Hematopoietic multipotent progenitor cell (in vitro differentiated cells): ENCODE measurements at regions not wholly inside any gene's neighbourhood (a gene's known extent, or its start where the extent isn't known, plus 50 kb on each side); places are given as distances from the start of the nearest gene placed in this dataset.

ENCODE experiments used
- DNase-seq, 3 donors: peaks; one replicate each; pipeline ENCODE4 v3.0.0-alpha.2; 2011 to 2015; ENCODE audit warnings: low read depth in 2 of 3, low spot score in 2 of 3

GRCh38 chrX:8232406-8232805 lies 61.3 kb upstream of the VCX2 start:
- no peak for DNase-seq

- no peak for DNase-seq
These were observed 62.0 kb upstream of the VCX2 start for GRCh38 chrX:8233091-8233490.

GRCh38 chrX:8235026-8235425 lies 64.0 kb upstream of the VCX2 start:
- no peak for DNase-seq

GRCh38 chrX:8237718-8238117 lies 66.7 kb upstream of the VCX2 start:
- no peak for DNase-seq

- DNase-seq = no peak
These were observed 71.5 kb upstream of the VCX2 start for GRCh38 chrX:8242431-8243020.

GRCh38 chrX:8244301-8244700 lies 73.2 kb upstream of the VCX2 start:
- no peak for DNase-seq

GRCh38 chrX:8245411-8245810 lies 74.3 kb upstream of the VCX2 start:
- DNase-seq = no peak

GRCh38 chrX:8253096-8253495 lies 82.0 kb upstream of the VCX2 start:
- no peak for DNase-seq

GRCh38 chrX:8254401-8254800 lies 83.3 kb upstream of the VCX2 start:
- DNase-seq = no peak

- no peak for DNase-seq
These were observed 101.8 kb upstream of the VCX2 start for GRCh38 chrX:8272821-8273220.

GRCh38 chrX:8273451-8273895 lies 102.4 kb upstream of the VCX2 start:
- no peak for DNase-seq

- no peak for DNase-seq
These were observed 103.1 kb upstream of the VCX2 start for GRCh38 chrX:8274170-8274569.

GRCh38 chrX:8278557-8278956 lies 107.5 kb upstream of the VCX2 start:
- DNase-seq = no peak

GRCh38 chrX:8279323-8279722 lies 108.3 kb upstream of the VCX2 start:
- no peak for DNase-seq

- DNase-seq = no peak
These were observed 113.1 kb upstream of the VCX2 start for GRCh38 chrX:8284131-8284530.

GRCh38 chrX:8288590-8288989 lies 117.5 kb upstream of the VCX2 start:
- DNase-seq = no peak

- no peak for DNase-seq
These were observed 118.5 kb upstream of the VCX2 start for GRCh38 chrX:8289523-8289922.

GRCh38 chrX:8297766-8298165 lies 126.7 kb upstream of the VCX2 start:
- DNase-seq = no peak

- DNase-seq = no peak
These were observed 133.6 kb upstream of the VCX2 start for GRCh38 chrX:8304668-8305067.

GRCh38 chrX:8305350-8305749 lies 134.3 kb upstream of the VCX2 start:
- no peak for DNase-seq

- DNase-seq = no peak
These were observed 135.3 kb upstream of the VCX2 start for GRCh38 chrX:8306291-8306925.

GRCh38 chrX:8310409-8310808 lies 139.3 kb upstream of the VCX2 start:
- DNase-seq = no peak

GRCh38 chrX:8313844-8314243 lies 142.8 kb upstream of the VCX2 start:
- no peak for DNase-seq
